Suprapubic skin (tissue), 3 donors: ENCODE measurements at regions not wholly inside any gene's neighbourhood (a gene's known extent, or its start where the extent isn't known, plus 50 kb on each side); places are given as distances from the start of the nearest gene placed in this dataset.

Experiments used
- POLR2A ChIP-seq, 2 donors: fragments of 450-650 bp; IDR thresholded peaks; one replicate each; pipeline ENCODE4 v1.6.1; 2017; ENCODE audit warnings: antibody characterized with exemption in 2 of 2, mild to moderate bottlenecking in 2 of 2, moderate library complexity in 2 of 2
- TF ChIP-seq, protein P1 (sequence below), 2 donors: fragments of 200-600 bp in 1 of 2; fragments of 450-650 bp in 1 of 2; sonication (generic) in 1 of 2; IDR thresholded peaks; one replicate each; pipeline ENCODE4 v1.5.1; 2016 to 2019; ENCODE audit warnings: antibody characterized with exemption in 2 of 2, mild to moderate bottlenecking in 1 of 2, moderate library complexity in 1 of 2

DNA sequence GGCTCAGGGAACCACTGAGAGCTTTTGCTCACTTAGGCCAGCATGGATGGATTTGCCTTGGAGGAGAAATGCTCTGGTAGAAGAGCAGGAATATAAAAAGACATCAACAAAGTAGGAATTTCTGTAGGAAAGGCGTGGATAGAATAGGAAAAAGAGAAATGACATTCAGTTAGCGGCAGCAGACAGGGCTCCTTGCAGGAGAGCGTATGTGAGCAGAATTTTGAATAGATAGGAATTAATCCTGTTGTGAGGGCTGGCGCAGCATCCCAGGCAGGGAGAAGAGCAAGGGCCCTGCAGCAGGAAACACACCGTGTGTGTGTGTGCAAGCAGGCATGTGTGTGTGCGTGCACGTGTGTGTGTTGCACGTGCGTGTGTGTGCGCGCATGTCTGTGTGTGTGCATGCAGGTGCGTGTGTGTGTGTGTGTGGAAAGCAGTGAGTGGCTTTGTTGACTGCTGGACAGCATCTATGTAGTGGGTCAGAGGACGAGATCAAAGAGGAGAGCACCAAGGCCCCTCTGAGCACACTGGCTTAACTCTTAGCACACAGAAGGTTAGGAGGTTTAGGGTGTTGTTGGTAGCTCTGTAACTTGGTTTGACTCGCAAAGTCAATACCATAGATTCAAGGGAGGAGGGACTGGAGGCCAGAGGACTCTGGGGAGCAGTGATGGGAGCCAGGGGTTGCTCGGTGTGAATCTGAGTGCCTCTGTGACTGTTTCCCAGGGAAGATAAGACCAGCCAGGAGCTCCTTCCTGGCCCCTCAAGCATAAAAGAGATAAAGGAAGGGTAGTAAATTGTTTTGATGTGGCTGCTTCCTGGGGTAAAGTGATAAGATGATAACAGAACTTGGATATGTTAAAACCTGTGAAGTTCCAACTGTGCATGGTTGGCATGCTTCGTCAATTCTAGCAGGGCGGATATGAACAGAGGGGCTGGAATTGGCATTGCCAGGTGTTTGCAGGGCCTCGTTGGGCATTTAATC lies 639.5 kb downstream of the NR2F2 start:
- TF ChIP-seq, protein P1, sequence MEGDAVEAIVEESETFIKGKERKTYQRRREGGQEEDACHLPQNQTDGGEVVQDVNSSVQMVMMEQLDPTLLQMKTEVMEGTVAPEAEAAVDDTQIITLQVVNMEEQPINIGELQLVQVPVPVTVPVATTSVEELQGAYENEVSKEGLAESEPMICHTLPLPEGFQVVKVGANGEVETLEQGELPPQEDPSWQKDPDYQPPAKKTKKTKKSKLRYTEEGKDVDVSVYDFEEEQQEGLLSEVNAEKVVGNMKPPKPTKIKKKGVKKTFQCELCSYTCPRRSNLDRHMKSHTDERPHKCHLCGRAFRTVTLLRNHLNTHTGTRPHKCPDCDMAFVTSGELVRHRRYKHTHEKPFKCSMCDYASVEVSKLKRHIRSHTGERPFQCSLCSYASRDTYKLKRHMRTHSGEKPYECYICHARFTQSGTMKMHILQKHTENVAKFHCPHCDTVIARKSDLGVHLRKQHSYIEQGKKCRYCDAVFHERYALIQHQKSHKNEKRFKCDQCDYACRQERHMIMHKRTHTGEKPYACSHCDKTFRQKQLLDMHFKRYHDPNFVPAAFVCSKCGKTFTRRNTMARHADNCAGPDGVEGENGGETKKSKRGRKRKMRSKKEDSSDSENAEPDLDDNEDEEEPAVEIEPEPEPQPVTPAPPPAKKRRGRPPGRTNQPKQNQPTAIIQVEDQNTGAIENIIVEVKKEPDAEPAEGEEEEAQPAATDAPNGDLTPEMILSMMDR (IDR thresholded peaks at IDR 0.05) = no peak
- no peak for TF ChIP-seq POLR2A (IDR thresholded peaks at IDR 0.05)
